PC-3 (cell line): ENCODE measurements at regions not wholly inside any gene's neighbourhood (a gene's known extent, or its start where the extent isn't known, plus 50 kb on each side); places are given as distances from the start of the nearest gene placed in this dataset.

Experiments
- CTCF ChIP-seq: fragments of 300-600 bp; sonication (generic); conservative IDR thresholded peaks from 2 replicates; pipeline ENCODE4 v1.5.1; 2017; ENCODE audit warnings: antibody characterized with exemption, low read depth, mild to moderate bottlenecking, low read length
- EZH2 ChIP-seq: fragments of 300-600 bp; sonication (generic); IDR thresholded peaks from one replicate; pipeline ENCODE4 v1.6.1; 2017; ENCODE audit warnings: antibody characterized with exemption, mild to moderate bottlenecking, low read length; ENCODE audit not compliant: unreplicated experiment

GRCh38 chr3:194265996-194266964, 84.8 kb downstream of the CPN2 start:
- TF ChIP-seq CTCF (no peak), EZH2 (no peak)
